Renal cortical epithelial cell (primary cell): ENCODE measurements at regions not wholly inside any gene's neighbourhood (a gene's known extent, or its start where the extent isn't known, plus 50 kb on each side); places are given as distances from the start of the nearest gene placed in this dataset.
"Not testable (repeated sequence)": the region's sequence is repeated elsewhere in the genome, so short reads cannot be mapped to it uniquely, and the experiment has no call there.

ENCODE experiments used
- DNase-seq: peaks from one replicate; pipeline ENCODE4 v3.0.0-alpha.2; 2011; ENCODE audit warnings: low read depth

GRCh38 chr18:59057969-59058368 is 81.7 kb upstream of the SEC11C start:
- DNase-seq: no peak

GRCh38 chr18:59059140-59059539 is 80.5 kb upstream of the SEC11C start:
- no peak for DNase-seq

- DNase-seq: no peak
Measured at GRCh38 chr18:59060551-59060950, 79.1 kb upstream of the SEC11C start.

GRCh38 chr18:59061914-59062642 is 77.6 kb upstream of the SEC11C start:
- DNase-seq: no peak

- no peak for DNase-seq
Measured at GRCh38 chr18:59062643-59063006, 77.1 kb upstream of the SEC11C start.

- no peak for DNase-seq
Measured at GRCh38 chr18:59063300-59063906, 76.3 kb upstream of the SEC11C start.

- DNase-seq: no peak
Measured at GRCh38 chr18:59063912-59064311, 75.8 kb upstream of the SEC11C start.

GRCh38 chr18:59065684-59066083 is 74.0 kb upstream of the SEC11C start:
- no peak for DNase-seq

GRCh38 chr18:59067873-59068272 is 71.8 kb upstream of the SEC11C start:
- no peak for DNase-seq

- DNase-seq: no peak
Measured at GRCh38 chr18:59068276-59069071, 71.2 kb upstream of the SEC11C start.

GRCh38 chr18:59070181-59070912 is 69.3 kb upstream of the SEC11C start:
- peak; percentile 69 for DNase-seq

GRCh38 chr18:59072727-59073421 is 66.8 kb upstream of the SEC11C start:
- no peak for DNase-seq

- no peak for DNase-seq
Measured at GRCh38 chr18:59075923-59076322, 63.8 kb upstream of the SEC11C start.

GRCh38 chr18:59079264-59079663 is 60.4 kb upstream of the SEC11C start:
- no peak for DNase-seq

GRCh38 chr18:59079687-59080501 is 59.8 kb upstream of the SEC11C start:
- DNase-seq: not testable (repeated sequence)

- DNase-seq: no peak
Measured at GRCh38 chr18:59083136-59083818, 56.4 kb upstream of the SEC11C start.

GRCh38 chr18:59085126-59085794 is 54.4 kb upstream of the SEC11C start:
- DNase-seq: no peak

- peak; percentile 62 for DNase-seq
Measured at GRCh38 chr18:59085797-59086196, 53.9 kb upstream of the SEC11C start.

GRCh38 chr18:59086522-59086921 is 53.2 kb upstream of the SEC11C start:
- DNase-seq: no peak

GRCh38 chr18:59087391-59087790 is 52.3 kb upstream of the SEC11C start:
- DNase-seq: no peak
